PFSK-1 (cell line): ENCODE measurements at regions not wholly inside any gene's neighbourhood (a gene's known extent, or its start where the extent isn't known, plus 50 kb on each side); places are given as distances from the start of the nearest gene placed in this dataset.

Experiments
- REST ChIP-seq, 2 experiments: IDR thresholded peaks; 2 replicates each; pipeline versions ENCODE4 v1.6.1 to v1.8.0; 2011 to 2012; ENCODE audit warnings: low read depth in 2 of 2, low read length in 2 of 2, control low read depth in 1 of 2, inconsistent platforms in 1 of 2, mild to moderate bottlenecking in 1 of 2, moderate library complexity in 1 of 2; ENCODE audit not compliant: insufficient read depth in 1 of 2
- TAF1 ChIP-seq: IDR thresholded peaks from 2 replicates; pipeline ENCODE4 v1.6.1; 2012; ENCODE audit warnings: low read length, control low read depth, borderline replicate concordance; ENCODE audit not compliant: insufficient read depth

- TF ChIP-seq TAF1 (no peak), REST (IDR thresholded peaks at IDR 0.05; ENCODE audit: insufficient read depth in 1 of 2, low read depth in 2 of 2, low read length in 2 of 2) (no peak)
These were observed 411.3 kb upstream of the RUNX1 start for GRCh38 chr21:35460441-35460840.
